ENCODE measurements at regions not wholly inside any gene's neighbourhood (a gene's known extent, or its start where the extent isn't known, plus 50 kb on each side); places are given as distances from the start of the nearest gene placed in this dataset.

DNA sequence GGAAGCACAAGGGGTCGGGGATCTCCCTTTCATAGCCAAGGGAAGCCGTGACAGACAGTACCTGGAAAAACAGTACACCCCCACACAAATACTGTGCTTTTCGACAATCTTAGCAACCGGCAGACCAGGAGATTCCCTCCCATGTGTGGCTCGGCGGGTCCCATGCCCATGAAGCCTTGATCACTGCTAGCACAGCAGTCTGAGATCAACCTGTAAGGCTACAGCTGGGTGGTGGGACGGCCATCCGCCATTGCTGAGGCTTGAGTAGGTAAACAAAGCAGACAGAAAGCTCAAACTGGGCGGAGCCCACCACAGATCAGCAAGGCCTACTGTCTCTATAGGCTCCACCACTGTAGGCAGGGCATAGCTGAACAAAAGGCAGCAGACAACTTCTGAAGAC lies 180.2 kb upstream of the SOX6 start:
- no peak overlapping the region for H3K23ac ChIP-seq (ENCODE audit: low read length in 2 of 2)
- no peak overlapping the region for H4K8ac ChIP-seq (ENCODE audit: low read length)
- no peak for DNase-seq
- no peak overlapping the region for H2BK120ac ChIP-seq (ENCODE audit: low read depth, low read length)
- no peaks in the 10 kb centered on the region for H3K79me1 ChIP-seq (replicated peaks; ENCODE audit: low read length, poor library complexity, severe bottlenecking)
- no peaks in the 10 kb centered on the region for H3K4me1 ChIP-seq (ENCODE audit: control insufficient read depth, insufficient read depth, low read depth, low read length)
- H2BK15ac ChIP-seq (ENCODE audit: low read depth, poor library complexity, severe bottlenecking), result no peak overlapping the region
- no peak overlapping the region for H2BK12ac ChIP-seq (ENCODE audit: low read length in 2 of 2)
- H3K4me2 ChIP-seq (ENCODE audit: low read length, poor library complexity, severe bottlenecking), result no peak overlapping the region
- no peak overlapping the region for H2BK5ac ChIP-seq (ENCODE audit: low read depth, low read length, poor library complexity, severe bottlenecking)
- no peak overlapping the region for H2AK5ac ChIP-seq (ENCODE audit: low read length, severe bottlenecking)
- no peak overlapping the region for H3K4ac ChIP-seq (ENCODE audit: low read depth in 1 of 2, low read length in 2 of 2)
- H3K18ac ChIP-seq (ENCODE audit: low read depth in 1 of 2, low read length in 2 of 2), result no peak overlapping the region
- no peak overlapping the region for H3K27ac ChIP-seq (ENCODE audit: low read length, poor library complexity, severe bottlenecking)
- no peak overlapping the region for H2AFZ ChIP-seq (ENCODE audit: low read depth, low read length)
- no peaks in the 10 kb centered on the region for H3K9me3 ChIP-seq (ENCODE audit: control insufficient read depth, low read length)
- no peak overlapping the region for H3K14ac ChIP-seq (ENCODE audit: low read length in 2 of 2)
- H3K27me3 ChIP-seq (ENCODE audit: control insufficient read depth in 1 of 2, insufficient read depth in 1 of 2, low read length in 2 of 2), result no peaks in the 10 kb centered on the region
- no peak overlapping the region for H3K9ac ChIP-seq (ENCODE audit: low read length)
- no peak overlapping the region for H3K4me3 ChIP-seq (ENCODE audit: insufficient read depth in 1 of 2, low read depth in 1 of 2, low read length in 2 of 2)
- H3K36me3 ChIP-seq (ENCODE audit: control insufficient read depth in 1 of 2, insufficient read depth in 2 of 2, low read depth in 1 of 2, low read length in 2 of 2), result no peaks in the 10 kb centered on the region
- H4K91ac ChIP-seq (ENCODE audit: low read length), result no peak overlapping the region
- WGBS, result 90% methylated on average over 9 of the region's 9 CpGs

DNA sequence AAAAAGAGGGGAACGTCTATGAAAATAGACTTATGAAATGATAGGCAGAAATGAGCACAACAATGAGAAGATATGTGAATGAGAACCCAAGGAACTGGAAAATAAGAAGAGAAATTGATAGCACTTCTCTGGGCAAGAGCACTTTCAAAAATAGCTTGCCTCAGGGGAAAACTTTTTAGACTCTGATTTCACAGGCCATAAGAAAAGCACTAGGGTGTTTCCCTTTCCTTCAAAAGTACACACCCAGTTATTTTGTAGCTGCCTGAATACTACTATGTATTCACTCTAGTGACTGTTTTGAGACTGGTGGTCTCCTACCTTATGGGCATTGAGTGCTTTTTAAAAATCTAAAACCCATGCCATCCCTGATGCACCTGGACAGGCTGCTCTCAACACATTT lies 172.3 kb upstream of the SOX6 start:
- Histone ChIP-seq H3K79me1 (replicated peaks; ENCODE audit: low read length, poor library complexity, severe bottlenecking) (no peaks in the 10 kb centered on the region), H3K18ac (ENCODE audit: low read depth in 1 of 2, low read length in 2 of 2) (no peak overlapping the region), H3K9ac (ENCODE audit: low read length) (no peak overlapping the region), H3K4me2 (ENCODE audit: low read length, poor library complexity, severe bottlenecking) (no peak overlapping the region), H3K9me3 (ENCODE audit: control insufficient read depth, low read length) (no peaks in the 10 kb centered on the region), H3K27me3 (ENCODE audit: control insufficient read depth in 1 of 2, insufficient read depth in 1 of 2, low read length in 2 of 2) (no peaks in the 10 kb centered on the region), H3K23ac (ENCODE audit: low read length in 2 of 2) (no peak overlapping the region), H3K36me3 (ENCODE audit: control insufficient read depth in 1 of 2, insufficient read depth in 2 of 2, low read depth in 1 of 2, low read length in 2 of 2) (no peaks in the 10 kb centered on the region), H3K27ac (ENCODE audit: low read length, poor library complexity, severe bottlenecking) (no peak overlapping the region), H2BK12ac (ENCODE audit: low read length in 2 of 2) (no peak overlapping the region), H4K91ac (ENCODE audit: low read length) (no peak overlapping the region), H4K8ac (ENCODE audit: low read length) (no peak overlapping the region), H3K4me3 (ENCODE audit: insufficient read depth in 1 of 2, low read depth in 1 of 2, low read length in 2 of 2) (no peak overlapping the region), H2BK15ac (ENCODE audit: low read depth, poor library complexity, severe bottlenecking) (no peak overlapping the region), H2BK120ac (ENCODE audit: low read depth, low read length) (no peak overlapping the region), H3K4ac (ENCODE audit: low read depth in 1 of 2, low read length in 2 of 2) (no peak overlapping the region), H2AK5ac (ENCODE audit: low read length, severe bottlenecking) (no peak overlapping the region), H2BK5ac (ENCODE audit: low read depth, low read length, poor library complexity, severe bottlenecking) (no peak overlapping the region), H2AFZ (ENCODE audit: low read depth, low read length) (no peak overlapping the region), H3K14ac (ENCODE audit: low read length in 2 of 2) (no peak overlapping the region), H3K4me1 (ENCODE audit: control insufficient read depth, insufficient read depth, low read depth, low read length) (no peaks in the 10 kb centered on the region)
- no peak for DNase-seq
- 95% methylated on average over 1 of the region's 1 CpG for WGBS

DNA sequence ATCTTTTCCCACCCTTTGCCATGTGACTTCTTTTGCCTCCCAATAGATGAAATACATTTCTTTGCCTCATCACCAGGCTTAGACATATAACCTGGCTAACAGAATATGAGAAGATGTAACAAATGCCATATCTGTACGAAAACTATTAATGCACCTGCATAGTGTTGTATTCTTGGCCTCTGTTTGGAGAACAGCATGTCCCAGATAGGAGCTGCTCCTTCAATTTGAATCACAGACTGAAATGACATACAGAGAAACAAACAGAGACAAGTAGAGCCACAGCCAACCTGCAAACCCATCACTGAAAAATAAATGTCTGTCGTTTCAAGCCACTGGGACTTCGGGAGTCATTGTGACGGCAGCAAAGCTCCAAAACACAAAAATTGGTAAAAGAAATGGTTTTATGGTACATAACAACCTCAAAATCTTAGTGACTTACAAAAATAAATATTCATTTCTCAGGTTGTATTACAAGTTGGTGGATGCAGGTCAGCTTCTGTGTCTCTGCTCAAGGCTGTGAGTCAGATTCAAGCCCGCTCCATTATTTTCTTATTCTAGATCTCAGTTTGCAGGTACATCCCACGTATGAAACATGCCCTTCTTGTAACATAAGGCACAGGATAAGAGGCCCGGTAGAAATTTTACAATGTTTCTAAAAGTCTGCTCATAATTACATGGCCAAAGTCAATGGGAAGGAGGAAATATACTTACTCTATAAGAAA lies 171.3 kb upstream of the SOX6 start:
- H3K23ac ChIP-seq (ENCODE audit: low read length in 2 of 2), result no peak overlapping the region
- H4K91ac ChIP-seq (ENCODE audit: low read length), result no peak overlapping the region
- no peak overlapping the region for H2BK15ac ChIP-seq (ENCODE audit: low read depth, poor library complexity, severe bottlenecking)
- no peak overlapping the region for H4K8ac ChIP-seq (ENCODE audit: low read length)
- no peak for DNase-seq
- no peak overlapping the region for H3K4me3 ChIP-seq (ENCODE audit: insufficient read depth in 1 of 2, low read depth in 1 of 2, low read length in 2 of 2)
- no peak overlapping the region for H2BK12ac ChIP-seq (ENCODE audit: low read length in 2 of 2)
- WGBS, result 88% methylated on average over 5 of the region's 7 CpGs
- no peak overlapping the region for H3K9ac ChIP-seq (ENCODE audit: low read length)
- H3K4me2 ChIP-seq (ENCODE audit: low read length, poor library complexity, severe bottlenecking), result no peak overlapping the region
- H3K27me3 ChIP-seq (ENCODE audit: control insufficient read depth in 1 of 2, insufficient read depth in 1 of 2, low read length in 2 of 2), result no peaks in the 10 kb centered on the region
- H3K14ac ChIP-seq (ENCODE audit: low read length in 2 of 2), result no peak overlapping the region
- no peak overlapping the region for H2BK120ac ChIP-seq (ENCODE audit: low read depth, low read length)
- no peak overlapping the region for H2AFZ ChIP-seq (ENCODE audit: low read depth, low read length)
- H3K9me3 ChIP-seq (ENCODE audit: control insufficient read depth, low read length), result no peaks in the 10 kb centered on the region
- H3K18ac ChIP-seq (ENCODE audit: low read depth in 1 of 2, low read length in 2 of 2), result no peak overlapping the region
- no peak overlapping the region for H2BK5ac ChIP-seq (ENCODE audit: low read depth, low read length, poor library complexity, severe bottlenecking)
- H3K4ac ChIP-seq (ENCODE audit: low read depth in 1 of 2, low read length in 2 of 2), result no peak overlapping the region
- H3K27ac ChIP-seq (ENCODE audit: low read length, poor library complexity, severe bottlenecking), result no peak overlapping the region
- no peak overlapping the region for H2AK5ac ChIP-seq (ENCODE audit: low read length, severe bottlenecking)
- H3K4me1 ChIP-seq (ENCODE audit: control insufficient read depth, insufficient read depth, low read depth, low read length), result no peaks in the 10 kb centered on the region
- no peaks in the 10 kb centered on the region for H3K79me1 ChIP-seq (replicated peaks; ENCODE audit: low read length, poor library complexity, severe bottlenecking)
- H3K36me3 ChIP-seq (ENCODE audit: control insufficient read depth in 1 of 2, insufficient read depth in 2 of 2, low read depth in 1 of 2, low read length in 2 of 2), result no peaks in the 10 kb centered on the region

DNA sequence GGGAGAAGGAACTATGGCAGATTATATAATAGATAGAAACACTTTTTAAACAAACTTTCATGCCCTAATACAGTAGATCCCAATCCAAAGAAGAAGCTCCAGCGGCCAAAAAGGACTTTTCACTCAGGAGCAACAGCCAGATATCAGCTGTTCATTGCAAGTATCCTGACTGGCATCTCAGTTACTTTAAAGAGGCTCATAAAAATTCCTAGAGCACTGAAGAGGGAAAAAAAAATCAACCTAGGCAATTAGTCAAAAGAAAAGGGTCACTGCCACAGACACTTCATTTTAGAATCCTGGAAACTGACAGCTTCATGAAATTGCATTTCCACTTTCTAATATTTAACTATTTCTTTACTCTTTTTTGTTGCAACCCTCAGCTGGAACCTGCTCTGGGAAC lies 170.6 kb upstream of the SOX6 start:
- no peak for DNase-seq
- H2BK12ac ChIP-seq (ENCODE audit: low read length in 2 of 2), result no peak overlapping the region
- WGBS, result 78% methylated on average over 1 of the region's 1 CpG

More for the DNA sequence above, 170.6 kb upstream of the SOX6 start:
- H4K91ac ChIP-seq (ENCODE audit: low read length), result no peak overlapping the region
- H3K4ac ChIP-seq (ENCODE audit: low read depth in 1 of 2, low read length in 2 of 2), result no peak overlapping the region
- H3K18ac ChIP-seq (ENCODE audit: low read depth in 1 of 2, low read length in 2 of 2), result no peak overlapping the region
- no peaks in the 10 kb centered on the region for H3K4me1 ChIP-seq (ENCODE audit: control insufficient read depth, insufficient read depth, low read depth, low read length)
- H2BK120ac ChIP-seq (ENCODE audit: low read depth, low read length), result no peak overlapping the region
- no peak overlapping the region for H2BK15ac ChIP-seq (ENCODE audit: low read depth, poor library complexity, severe bottlenecking)
- H3K79me1 ChIP-seq (replicated peaks; ENCODE audit: low read length, poor library complexity, severe bottlenecking), result no peaks in the 10 kb centered on the region
- H3K4me2 ChIP-seq (ENCODE audit: low read length, poor library complexity, severe bottlenecking), result no peak overlapping the region
- no peak overlapping the region for H2AFZ ChIP-seq (ENCODE audit: low read depth, low read length)
- H3K27me3 ChIP-seq (ENCODE audit: control insufficient read depth in 1 of 2, insufficient read depth in 1 of 2, low read length in 2 of 2), result no peaks in the 10 kb centered on the region
- H3K9ac ChIP-seq (ENCODE audit: low read length), result no peak overlapping the region
- no peaks in the 10 kb centered on the region for H3K36me3 ChIP-seq (ENCODE audit: control insufficient read depth in 1 of 2, insufficient read depth in 2 of 2, low read depth in 1 of 2, low read length in 2 of 2)
- H3K14ac ChIP-seq (ENCODE audit: low read length in 2 of 2), result no peak overlapping the region
- no peaks in the 10 kb centered on the region for H3K9me3 ChIP-seq (ENCODE audit: control insufficient read depth, low read length)
- H2AK5ac ChIP-seq (ENCODE audit: low read length, severe bottlenecking), result no peak overlapping the region
- H3K23ac ChIP-seq (ENCODE audit: low read length in 2 of 2), result no peak overlapping the region
- H4K8ac ChIP-seq (ENCODE audit: low read length), result no peak overlapping the region
- no peak overlapping the region for H2BK5ac ChIP-seq (ENCODE audit: low read depth, low read length, poor library complexity, severe bottlenecking)
- H3K27ac ChIP-seq (ENCODE audit: low read length, poor library complexity, severe bottlenecking), result no peak overlapping the region
- H3K4me3 ChIP-seq (ENCODE audit: insufficient read depth in 1 of 2, low read depth in 1 of 2, low read length in 2 of 2), result no peak overlapping the region

Measured in mesenchymal stem cell (in vitro differentiated cells and primary cell).